ENCODE measurements at regions not wholly inside any gene's neighbourhood (a gene's known extent, or its start where the extent isn't known, plus 50 kb on each side); places are given as distances from the start of the nearest gene placed in this dataset.

GRCh38 chr3:180311242-180311641 is 274.5 kb upstream of the PEX5L start:
- H3K4me3 ChIP-seq (ENCODE audit: low read depth, low read length) = no peak overlapping the region
- DNase-seq (ENCODE audit: low read depth) = no peak
- no peak for TF ChIP-seq CTCF (IDR thresholded peaks at IDR 0.05; ENCODE audit: control insufficient read depth, extremely low read depth, insufficient read depth)

GRCh38 chr3:180316321-180316720 is 279.6 kb upstream of the PEX5L start:
- no peak for TF ChIP-seq CTCF (IDR thresholded peaks at IDR 0.05; ENCODE audit: control insufficient read depth, extremely low read depth, insufficient read depth)
- H3K4me3 ChIP-seq (ENCODE audit: low read depth, low read length) = no peak overlapping the region
- no peak for DNase-seq (ENCODE audit: low read depth)

GRCh38 chr3:180319461-180319860 is 282.5 kb upstream of the TTC14 start:
- no peak for TF ChIP-seq CTCF (IDR thresholded peaks at IDR 0.05; ENCODE audit: control insufficient read depth, extremely low read depth, insufficient read depth)
- H3K4me3 ChIP-seq (ENCODE audit: low read depth, low read length) = no peak overlapping the region
- DNase-seq (ENCODE audit: low read depth) = no peak

GRCh38 chr3:180320631-180321030 is 281.3 kb upstream of the TTC14 start:
- no peak for TF ChIP-seq CTCF (IDR thresholded peaks at IDR 0.05; ENCODE audit: control insufficient read depth, extremely low read depth, insufficient read depth)
- no peak for DNase-seq (ENCODE audit: low read depth)

GRCh38 chr3:180321534-180321933 is 280.4 kb upstream of the TTC14 start:
- no peak for DNase-seq (ENCODE audit: low read depth)

More at GRCh38 chr3:180320631-180321030, 281.3 kb upstream of the TTC14 start:
- H3K4me3 ChIP-seq (ENCODE audit: low read depth, low read length) = no peak overlapping the region

GRCh38 chr3:180322829-180323228 is 279.1 kb upstream of the TTC14 start:
- DNase-seq (ENCODE audit: low read depth) = no peak
- H3K4me3 ChIP-seq (ENCODE audit: low read depth, low read length) = no peak overlapping the region
- no peak for TF ChIP-seq CTCF (IDR thresholded peaks at IDR 0.05; ENCODE audit: control insufficient read depth, extremely low read depth, insufficient read depth)

More at GRCh38 chr3:180321534-180321933, 280.4 kb upstream of the TTC14 start:
- H3K4me3 ChIP-seq (ENCODE audit: low read depth, low read length) = no peak overlapping the region
- TF ChIP-seq CTCF (IDR thresholded peaks at IDR 0.05; ENCODE audit: control insufficient read depth, extremely low read depth, insufficient read depth) = no peak

GRCh38 chr3:180324791-180325190 is 277.2 kb upstream of the TTC14 start:
- H3K4me3 ChIP-seq (ENCODE audit: low read depth, low read length) = no peak overlapping the region
- no peak for DNase-seq (ENCODE audit: low read depth)
- TF ChIP-seq CTCF (IDR thresholded peaks at IDR 0.05; ENCODE audit: control insufficient read depth, extremely low read depth, insufficient read depth) = no peak
